Hematopoietic multipotent progenitor cell treated with erythropoietin and hydrocortisone succinate and interleukin-3 and kit ligand, for 4 days (in vitro differentiated cells): ENCODE measurements at regions not wholly inside any gene's neighbourhood (a gene's known extent, or its start where the extent isn't known, plus 50 kb on each side); places are given as distances from the start of the nearest gene placed in this dataset.
"Not testable (repeated sequence)": the region's sequence is repeated elsewhere in the genome, so short reads cannot be mapped to it uniquely, and the experiment has no call there.

ENCODE experiments used
- DNase-seq: peaks from one replicate; pipeline ENCODE4 v3.0.0-alpha.2; 2015

DNA sequence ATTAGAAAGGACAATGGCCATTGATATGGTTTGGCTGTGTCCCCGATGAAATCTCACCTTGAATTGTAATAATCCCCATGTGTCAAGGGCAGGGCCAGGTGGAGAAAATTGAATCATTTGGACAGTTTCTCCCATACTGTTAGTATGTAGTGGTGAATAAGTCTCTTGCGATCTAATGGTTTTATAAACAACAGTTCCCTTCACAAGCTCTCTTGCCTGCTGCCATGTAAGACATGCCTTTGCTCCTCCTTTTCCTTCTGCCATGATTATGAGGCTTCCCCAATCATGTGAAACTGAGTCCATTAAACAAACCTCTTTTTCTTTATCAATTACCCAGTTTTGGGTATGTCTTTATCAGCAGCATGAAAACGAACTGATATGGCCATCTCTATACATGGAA is 302.7 kb downstream of the SFMBT2 start:
- DNase-seq: no peak

DNA sequence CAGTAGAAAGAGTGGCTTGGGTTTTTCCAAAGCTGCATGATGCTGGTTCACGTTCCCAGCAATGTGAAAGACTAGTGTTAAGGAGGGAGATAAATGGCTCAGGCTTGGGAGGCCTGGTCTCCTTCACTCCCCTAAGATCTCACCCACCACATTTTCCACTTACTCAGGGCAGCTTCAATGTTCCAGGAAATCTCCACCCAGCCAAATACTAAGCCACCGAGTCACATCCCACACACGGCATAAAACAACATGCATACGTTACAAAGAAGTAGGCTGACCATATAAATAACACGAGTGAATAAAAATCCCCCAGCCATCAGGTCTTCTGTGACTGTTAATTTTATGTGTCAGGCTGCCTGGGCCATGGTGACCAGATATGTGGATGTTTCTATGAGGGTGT is 303.5 kb downstream of the SFMBT2 start:
- DNase-seq: no peak

DNA sequence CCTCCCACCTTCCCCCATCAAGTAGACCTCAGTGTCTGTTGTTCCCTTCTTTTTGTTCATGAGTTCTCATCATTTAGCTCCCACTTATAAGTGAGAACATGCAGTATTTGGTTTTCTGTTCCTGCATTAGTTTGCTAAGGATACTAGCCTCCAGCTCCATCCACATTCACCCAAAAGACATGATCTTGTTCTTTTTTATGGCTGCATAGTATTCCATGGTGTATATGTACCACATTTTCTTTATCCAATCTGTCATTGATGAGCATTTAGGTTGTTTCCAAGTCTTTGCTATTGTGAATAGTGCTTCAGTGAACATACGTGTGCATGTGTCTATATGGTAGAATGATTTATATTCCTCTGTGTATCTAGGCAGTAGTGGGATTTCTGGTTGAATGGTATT is 306.5 kb downstream of the SFMBT2 start:
- DNase-seq: not testable (repeated sequence)

DNA sequence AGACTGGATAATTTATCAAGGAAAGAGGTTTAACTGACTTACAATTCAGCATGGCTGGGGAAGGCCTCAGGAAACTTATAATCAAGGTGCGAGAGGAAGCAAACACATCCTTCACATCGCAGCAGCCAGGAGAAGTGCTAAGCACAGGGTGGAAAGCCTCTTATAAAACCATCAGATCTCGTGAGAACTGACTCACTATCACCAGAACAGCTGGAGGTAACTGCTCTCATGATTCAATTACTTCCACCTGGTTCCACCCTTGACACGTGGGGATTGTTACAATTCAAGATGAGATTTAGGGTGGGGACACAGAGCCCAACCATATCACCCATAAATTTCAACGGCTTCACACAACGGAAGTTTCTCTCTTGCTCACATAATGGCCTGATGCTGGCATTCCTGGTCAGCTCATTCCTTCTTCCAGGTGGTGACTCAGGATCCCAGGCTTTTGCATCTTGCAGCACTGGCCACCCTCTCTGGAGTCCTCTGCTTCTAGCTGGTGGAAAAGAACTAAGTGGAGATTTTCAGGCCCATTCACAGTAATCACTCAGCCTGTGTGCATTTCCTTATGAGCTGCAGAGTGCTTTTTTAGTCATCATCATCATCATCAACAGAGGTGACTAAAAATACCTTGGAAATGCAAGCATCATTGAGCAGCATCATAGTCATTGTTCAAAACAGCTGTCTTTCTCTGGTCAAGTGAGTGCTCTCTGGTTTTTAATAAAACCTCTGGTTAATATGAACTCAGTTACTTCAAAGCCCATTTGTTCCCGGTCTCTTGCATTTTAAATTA is 308.1 kb downstream of the SFMBT2 start:
- no peak for DNase-seq

DNA sequence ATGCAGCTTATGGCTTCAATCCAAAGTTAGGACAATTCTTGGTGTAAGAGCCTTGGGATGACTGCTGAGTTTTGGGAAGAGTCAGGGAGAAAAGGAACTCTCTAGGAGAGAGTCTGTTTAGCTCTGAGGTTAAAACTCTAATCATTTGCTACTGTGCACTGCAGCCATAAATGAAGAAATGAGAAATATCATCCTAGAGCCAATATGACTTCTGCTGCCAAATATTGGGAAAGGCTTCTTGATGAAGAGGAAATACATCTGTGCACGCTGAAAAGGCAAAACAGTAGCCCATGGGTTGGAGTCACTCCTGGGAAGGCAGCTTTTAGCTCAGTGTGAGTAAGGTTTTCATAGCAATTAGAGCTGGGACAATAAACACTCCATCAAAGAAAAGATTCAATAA is 308.8 kb downstream of the SFMBT2 start:
- no peak for DNase-seq

DNA sequence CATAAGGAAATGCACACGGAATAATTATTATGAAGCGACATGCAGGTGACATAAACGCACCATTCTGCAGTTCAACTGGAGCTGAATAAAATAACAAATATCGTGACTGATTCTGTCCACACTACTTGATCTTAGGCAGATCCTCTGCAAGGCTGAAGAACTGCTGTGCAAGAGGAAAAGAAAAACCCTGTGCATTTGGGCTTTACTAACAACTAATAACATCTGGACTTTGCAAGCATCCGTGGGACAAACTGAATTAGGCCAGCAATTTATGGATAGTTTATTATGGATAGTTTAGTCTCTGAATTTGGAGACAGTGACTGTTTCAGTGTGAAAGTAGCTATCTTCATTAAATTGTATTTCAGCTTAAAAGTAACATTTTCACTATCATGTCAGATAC is 309.4 kb downstream of the SFMBT2 start:
- DNase-seq: no peak

DNA sequence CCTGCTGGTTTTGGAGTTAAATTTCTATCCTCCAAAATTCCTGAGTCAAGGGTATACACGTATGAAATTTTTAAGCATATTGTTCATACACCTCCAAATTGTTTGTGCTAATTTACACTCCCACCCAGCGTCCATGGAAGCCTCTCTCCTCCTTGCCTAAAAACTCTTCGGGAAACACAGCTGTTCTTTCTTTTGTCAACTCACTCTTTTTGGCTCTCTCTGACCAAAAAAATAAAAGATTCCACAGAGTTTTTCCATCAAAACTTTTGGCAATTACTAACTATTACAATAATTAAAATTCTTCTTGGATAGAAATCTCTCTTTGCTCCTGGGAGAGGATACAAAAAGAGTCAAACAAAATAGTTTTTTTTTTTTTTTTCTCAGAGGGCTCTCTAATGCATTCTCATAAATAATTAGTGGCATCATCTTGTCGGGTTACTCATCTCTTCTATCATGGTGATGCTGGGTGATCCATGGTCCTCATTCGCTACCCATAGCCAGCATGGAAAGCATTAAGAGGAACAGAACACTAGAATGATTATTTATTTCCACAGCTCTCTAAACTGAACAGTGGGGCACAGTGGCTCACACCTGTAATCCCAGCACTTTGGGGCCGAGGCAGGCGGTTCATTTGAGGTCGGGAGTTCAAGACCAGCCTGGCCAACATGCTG is 310.7 kb downstream of the SFMBT2 start:
- no peak for DNase-seq

DNA sequence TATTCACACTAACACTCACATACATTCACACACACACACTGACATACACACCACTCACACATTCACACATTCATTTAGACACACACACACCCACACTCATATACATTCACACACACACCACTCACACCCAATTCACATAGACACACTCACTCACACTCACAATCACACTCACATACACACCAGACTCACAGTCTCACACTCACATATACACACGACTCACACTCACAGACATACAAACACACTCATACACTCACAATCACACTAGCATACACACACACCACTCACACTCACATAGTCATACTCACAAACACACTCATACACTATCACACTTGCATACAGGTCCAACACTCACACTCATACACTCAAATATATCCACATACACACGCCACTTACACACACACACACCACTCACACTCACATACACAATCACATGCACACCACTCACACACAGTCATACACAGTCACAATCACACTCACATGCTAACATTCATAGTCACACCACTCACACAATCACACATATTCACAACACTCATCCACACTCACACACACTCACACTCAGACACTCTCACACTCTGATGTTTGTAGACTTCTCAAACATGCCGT is 312.6 kb downstream of the SFMBT2 start:
- no peak for DNase-seq

DNA sequence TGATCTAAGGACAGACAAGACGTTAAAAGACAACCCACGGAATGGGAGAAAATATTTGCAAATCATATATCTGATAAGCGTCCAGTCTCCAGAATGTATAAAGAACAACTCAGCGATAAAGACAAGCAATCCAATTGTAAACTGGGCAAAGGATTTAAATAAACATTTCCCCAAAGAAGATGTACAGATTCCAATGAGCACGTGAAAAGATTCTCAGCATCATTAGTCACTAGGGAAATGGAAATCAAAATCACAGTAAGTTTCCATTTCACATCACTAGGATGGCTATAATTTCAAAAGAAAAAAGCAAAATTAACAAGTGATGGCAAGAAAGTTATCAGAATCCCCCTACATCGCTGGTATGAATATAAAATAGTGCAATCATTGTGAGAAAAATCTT is 316.1 kb downstream of the SFMBT2 start:
- no peak for DNase-seq

DNA sequence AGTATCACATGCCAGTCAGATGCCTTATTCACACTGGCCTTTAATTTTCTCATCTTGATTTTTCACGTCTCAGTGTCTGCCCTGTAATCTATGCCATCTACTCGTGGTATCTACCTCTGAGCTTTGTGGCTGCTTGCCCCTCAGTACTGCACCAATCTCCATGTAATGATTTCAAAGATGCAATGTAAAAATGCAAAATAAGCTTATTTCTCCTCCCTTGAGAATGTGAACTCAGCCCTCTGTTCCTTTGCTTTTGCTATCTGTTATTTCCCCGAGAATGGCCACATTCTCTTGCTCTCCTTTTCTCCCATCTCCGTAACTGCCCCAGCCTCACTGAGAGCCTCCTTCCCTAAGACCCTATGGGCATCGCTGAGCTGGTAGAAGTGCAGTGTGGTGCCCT is 317.5 kb downstream of the SFMBT2 start:
- DNase-seq: no peak

DNA sequence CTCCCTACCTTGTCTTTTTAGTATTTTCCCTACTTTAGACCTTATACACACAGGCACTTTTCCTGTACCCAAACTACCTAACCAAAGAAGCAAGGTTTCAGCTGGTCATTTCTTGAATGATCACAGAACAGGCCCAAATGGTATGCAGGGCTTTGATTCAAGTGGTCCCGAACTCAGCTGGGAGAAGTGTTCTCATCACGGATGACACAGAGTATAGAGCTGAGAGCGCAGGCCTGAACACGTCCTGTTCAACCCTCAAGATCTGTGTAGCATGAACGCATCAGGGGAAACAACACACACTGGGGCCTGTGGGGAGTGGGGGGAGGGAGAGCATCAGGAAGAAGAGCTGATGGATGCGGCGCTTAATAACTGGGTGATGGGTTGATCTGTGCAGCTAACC is 318.2 kb downstream of the SFMBT2 start:
- DNase-seq: no peak

DNA sequence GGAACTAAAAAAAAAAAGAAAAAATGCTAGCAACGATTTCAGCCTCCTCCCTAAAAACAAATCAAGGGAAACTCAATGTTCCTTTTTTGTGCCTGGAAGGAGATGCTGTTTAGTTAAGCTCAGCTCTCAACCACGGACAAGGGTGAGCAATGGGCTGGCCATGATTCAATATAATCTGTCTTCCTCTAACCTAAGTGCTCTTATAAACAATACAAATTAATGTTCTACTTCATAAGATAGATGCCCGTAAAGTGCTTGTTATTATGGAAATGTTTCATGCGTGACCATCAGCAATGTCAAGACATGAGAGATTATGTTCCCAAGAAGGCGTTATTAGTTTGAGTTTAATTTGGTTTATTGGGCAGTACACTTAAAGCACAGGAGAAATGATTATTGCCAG is 320.3 kb downstream of the SFMBT2 start:
- DNase-seq: no peak

DNA sequence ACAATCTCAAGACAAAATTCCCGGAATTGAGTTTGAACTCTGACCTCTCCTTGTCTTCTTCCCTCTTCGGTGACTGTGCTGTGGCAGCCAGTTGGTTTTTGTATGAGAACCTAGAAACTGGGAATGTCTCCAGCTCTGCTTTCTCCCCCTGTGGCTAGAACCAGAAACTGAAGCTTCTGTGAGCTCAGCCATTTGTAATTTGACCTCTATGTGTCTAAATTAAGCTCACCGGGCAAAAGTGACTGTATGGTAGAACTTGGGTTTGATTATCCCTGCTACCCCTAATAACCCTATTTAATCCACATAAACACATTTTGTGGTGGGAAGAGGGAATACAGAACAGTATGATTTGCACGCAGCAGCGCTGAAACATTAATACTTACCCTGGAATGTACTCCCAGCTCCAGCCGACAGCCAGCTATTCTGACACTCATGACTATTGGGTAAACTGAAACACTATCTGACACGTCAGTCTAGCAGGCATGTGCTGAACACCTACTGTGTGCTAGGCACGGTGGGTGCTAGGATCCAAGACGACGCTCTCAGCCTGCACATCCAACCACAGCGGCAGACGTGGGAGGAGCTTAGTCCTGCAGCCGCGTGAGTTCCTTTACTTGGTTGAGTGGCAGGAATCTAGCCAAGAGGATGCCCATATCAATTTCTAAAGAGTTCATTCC is 324.8 kb downstream of the SFMBT2 start:
- no peak for DNase-seq

DNA sequence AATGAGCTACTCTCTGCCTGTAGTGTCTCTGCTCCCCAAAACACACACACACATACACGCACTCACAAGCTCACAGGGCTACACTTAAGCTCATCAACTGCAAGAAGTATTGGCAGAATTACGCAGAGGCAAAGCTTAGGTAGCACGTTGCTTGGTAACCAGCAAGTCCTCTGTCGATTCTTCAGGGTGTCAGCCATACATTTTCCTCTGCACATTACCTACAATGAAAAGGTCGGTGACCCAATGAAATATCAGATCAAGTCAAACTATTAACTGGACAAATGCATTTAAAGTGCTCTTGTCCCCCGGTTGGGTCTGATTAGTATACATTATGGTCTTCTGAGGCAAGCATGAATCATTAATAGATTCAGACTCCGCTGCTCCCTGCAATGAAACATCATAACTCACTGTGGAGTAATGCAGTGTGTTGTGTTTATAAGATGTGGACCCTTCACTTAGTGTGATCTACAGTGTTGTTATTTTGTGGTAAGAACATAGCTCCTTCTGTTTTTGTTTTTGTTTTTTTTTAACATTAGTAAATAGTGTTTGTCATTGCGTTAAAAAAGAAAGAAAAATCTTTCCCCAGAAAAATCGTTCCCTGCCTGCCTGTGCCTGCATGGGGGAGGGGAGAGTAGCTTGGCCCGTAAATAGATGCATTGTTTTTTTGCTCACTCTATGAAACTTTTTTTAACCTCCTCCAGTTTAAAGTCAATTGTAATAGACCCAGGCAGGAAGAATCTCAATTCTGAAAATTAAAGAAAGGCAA is 325.5 kb downstream of the SFMBT2 start:
- DNase-seq: no peak

DNA sequence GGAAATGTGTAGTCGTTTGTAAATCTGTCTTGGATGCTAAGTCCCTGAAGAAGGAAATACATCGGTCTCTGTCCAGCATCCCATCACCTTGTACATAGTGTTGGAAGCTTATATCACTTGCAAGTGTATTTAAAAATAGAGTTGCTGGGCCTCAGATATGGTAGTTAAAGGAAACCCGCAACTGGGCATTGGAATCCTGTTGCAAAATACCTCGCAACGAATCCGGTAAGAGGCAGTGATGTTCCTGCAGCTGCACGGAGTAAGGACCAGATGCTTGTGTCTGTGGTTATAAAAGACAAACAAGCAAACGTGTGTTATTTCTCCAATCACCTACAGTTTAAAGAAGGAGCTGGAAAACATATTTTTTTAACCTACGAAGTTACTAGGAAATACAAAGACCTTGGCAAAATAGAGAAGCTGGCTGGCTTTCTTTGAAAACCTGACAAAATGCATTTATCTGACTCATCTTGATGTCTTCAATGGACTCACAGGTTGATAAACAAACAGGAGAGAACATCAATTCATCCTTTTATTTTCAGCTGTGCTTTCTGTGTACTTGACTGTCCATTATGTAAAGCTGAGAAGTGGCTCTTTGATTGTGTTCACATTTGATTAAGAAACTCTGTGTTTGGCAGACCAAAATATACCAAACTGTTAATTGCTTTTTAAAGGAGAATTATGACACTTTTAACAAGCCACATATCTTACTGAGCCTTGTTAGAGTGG is 326.4 kb downstream of the SFMBT2 start:
- peak; percentile 60 for DNase-seq

DNA sequence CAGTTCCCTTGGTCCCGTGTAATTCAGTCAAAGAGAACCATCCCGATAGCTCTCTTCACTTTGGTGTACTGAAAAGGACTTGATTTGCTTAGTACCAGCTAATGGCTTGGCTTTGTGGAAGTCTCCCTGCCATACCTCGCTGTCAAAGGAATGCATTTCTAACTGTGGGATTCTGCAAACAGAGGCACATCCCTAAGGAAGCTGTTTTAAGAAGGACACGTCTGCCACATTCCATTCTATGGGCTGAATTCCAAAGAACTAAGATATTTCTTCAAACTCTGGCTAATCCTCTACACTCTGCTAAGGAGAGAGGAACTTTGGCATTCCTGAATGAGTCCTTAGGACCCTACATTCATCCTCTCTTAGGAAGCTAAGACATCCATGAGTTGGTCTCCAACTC is 327.9 kb downstream of the SFMBT2 start:
- DNase-seq: no peak

DNA sequence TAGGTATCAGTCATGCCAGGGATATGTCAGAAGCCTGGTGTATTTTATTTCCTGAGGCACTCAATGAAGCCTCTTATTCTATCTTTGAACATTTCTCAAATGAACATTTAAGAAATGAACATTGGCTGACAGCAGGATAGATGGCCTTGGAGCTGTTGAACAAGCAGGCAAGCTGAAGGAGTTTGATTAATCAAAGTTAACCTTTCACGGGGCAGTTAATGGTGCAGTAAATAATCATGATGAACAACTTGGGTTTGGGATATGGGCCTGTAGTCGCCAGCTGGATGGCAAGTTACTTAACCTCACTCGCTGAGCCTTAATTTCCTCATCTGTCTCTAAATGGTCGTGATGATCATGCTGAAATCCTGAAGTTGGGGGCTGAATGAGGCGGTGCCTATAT is 333.0 kb downstream of the SFMBT2 start:
- no peak for DNase-seq

DNA sequence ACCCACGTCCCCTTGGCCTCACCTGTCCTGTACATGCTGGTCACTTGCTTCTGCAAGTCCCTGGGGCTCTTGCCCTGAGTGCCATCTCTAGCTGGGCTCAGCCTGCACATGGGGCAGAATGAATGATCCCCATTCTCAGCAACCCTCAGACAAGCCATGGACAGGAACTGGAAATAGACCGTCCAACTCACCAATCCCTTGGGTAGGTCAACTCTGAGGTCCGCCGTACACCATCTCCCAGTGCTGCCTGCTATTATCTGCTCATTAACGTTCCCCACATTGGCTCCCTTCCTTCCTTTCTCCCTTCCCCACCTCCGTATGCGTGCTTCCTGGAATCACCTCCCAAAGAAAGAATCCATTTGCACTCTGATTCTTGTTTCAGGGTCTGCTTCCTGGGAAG is 335.0 kb downstream of the SFMBT2 start:
- DNase-seq: no peak

DNA sequence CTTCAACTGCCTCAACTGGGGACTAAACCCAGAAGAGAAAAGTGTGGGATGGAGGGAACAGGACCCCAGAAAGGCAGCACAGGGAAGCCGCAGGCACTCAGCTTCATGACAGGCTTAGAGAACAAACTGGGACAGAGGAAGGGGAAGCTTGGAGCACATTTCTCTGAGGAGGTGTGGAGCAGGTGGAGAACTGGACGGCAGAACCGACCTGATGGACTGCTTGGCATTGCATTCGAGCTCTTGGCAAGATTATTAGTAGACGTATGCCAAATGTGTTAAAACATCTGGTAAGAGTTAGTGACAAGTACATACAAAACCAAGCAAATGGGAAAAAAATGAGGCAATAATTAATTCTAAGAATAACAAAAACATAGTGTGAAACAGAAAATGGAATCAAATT is 335.7 kb downstream of the SFMBT2 start:
- DNase-seq: no peak

DNA sequence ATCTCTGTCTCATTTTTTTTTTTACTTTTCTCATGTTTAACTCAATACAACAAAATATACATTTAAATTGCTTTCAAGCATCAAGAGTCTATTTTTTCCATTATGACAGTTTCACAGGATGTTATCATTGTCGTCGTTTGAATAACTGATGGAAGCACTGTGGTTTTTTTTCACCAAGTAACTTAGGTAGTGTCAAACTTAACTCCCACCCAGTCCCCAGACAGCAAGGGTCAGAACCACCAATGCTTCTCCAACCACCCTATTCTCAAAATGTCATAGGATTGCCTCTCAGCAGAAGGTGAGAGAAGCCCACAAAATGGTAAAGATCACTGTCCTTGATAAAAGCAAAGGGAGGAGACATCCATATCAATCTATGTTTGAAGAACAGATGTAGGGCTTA is 339.4 kb downstream of the SFMBT2 start:
- no peak for DNase-seq

DNA sequence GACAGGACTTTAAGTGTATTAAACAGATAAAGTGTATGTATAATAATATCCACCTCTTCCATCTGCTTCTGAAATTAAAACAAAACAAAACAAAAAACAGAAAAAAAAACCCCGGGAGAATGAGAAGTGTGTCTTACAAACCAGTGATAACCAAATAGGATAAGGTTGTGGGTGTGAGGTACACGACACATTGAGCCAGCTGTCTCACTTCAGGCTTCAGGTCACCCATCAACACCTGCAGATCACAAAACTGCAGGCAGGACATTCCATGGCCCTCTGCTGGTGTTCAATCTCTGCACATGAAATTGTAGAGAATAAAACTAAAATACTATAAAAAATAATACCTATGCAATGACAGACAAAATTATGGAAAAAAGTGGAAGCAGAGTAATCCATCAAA is 339.9 kb downstream of the SFMBT2 start:
- DNase-seq: no peak

DNA sequence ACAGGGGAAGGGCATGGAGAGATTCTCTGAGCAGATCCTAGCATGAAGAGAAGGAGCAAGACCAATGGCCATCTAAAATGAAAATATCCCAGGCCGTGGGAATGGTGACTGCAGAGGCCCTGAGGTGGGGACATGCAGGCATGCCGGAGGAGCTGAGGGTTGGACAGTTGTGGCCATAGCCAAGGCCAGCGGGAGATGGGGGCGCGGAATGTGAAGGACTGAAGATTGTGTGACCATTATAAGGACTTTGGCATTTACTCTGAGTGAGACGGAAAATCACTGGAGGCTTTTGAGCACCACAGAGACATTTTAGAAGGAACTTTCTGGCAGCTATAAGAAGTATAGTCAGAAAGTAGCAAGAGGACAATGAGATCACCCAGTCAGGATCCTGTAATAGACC is 341.1 kb downstream of the SFMBT2 start:
- no peak for DNase-seq
